ENCODE measurements at regions not wholly inside any gene's neighbourhood (a gene's known extent, or its start where the extent isn't known, plus 50 kb on each side); places are given as distances from the start of the nearest gene placed in this dataset.
A peak's percentile ranks its signal among the peaks of the same experiment; 100 is the strongest.

DNA sequence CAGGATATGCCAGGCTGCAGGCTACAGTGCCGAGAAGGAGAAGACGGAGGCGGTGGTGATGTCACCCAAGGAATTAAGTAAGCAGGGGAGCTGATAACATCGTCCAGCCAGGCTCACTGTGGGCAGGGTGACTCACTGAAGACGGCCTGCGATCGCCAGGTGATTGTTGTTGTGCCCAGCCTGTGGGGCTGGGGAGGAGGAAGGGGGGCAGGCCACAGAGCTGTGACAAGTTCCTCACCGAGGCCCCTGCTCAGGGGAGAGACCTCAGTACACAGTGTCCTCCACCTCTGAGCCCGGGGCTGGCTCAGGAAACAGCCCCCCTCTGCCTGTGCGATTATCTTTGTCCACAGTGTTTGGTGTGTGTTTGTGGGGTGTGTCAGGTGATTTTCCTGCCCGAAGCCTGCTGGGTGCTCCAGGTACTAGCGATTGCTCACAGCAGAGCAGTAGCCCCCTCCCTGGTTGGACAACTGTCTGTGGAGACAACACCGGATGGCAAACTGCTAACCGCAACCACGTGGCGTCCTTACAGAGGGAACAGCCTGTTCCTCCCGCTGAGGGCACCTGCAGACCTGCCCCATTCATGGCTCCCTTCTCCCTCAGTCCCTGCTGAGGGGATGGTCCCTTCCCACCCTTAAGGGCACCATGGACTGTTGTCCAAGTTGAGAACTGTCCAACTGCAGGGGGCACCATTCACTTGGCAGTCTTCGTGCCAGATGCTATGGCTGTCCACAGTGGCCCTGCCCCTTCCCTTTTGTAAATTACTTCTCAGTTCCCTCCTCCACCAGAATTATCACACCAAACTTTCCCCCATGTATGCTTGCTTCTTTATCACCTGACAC, 95.1 kb downstream of the ZFP36L2 start:
- FAIRE-seq: peak; percentile 77
- no peak for DNase-seq (ENCODE audit: extremely low spot score, insufficient read length, low read depth)

GRCh38 chr2:43130548-43130875, 95.9 kb downstream of the ZFP36L2 start:
- FAIRE-seq (no peak), DNase-seq (ENCODE audit: extremely low spot score, insufficient read length, low read depth) (no peak)

DNA sequence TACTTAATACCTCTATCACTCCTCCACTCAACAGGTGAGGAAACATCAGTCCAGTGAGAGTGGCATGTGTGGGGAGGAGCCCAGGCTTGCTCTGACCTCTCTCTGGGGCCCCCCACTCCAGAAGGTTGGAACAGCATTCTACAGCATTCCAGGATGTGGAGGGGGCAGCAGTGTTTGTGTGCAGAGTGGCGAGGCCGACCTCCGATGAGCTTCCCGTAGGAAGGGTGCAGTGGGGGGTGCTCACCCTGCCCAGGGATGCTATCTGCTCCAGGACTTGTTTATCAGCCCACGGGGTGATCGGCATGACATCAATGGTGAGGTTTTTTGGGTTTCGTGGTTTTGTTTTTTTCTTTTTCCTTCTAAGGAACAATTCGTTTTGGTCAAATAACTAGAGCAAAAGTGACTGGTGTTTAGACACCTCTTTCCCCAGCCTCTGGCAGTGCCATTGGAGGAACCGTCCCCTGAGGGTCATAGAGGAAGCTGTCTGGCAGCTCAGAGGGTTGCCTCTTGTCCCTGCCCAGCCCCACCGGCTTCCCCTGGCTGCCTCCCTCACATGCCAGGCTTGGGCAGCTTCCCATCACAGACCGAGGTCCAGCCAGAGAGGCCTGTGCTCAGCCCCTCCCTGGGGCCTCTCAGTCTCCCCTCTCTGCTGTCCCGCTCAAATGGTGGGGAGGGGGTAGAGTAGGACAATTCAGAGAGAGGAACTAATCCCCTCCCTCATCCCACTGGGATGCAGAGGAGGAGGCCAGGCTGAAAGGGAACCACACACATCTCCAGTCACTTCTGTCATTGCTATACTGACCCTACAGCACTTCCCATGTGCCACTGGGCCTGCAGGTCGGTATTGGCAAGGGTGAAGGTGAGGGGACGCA, 96.5 kb downstream of the ZFP36L2 start:
- FAIRE-seq: peak; percentile 5
- DNase-seq (ENCODE audit: extremely low spot score, insufficient read length, low read depth): no peak

GRCh38 chr2:43128559-43128955, 97.8 kb downstream of the ZFP36L2 start:
- DNase-seq (ENCODE audit: extremely low spot score, insufficient read length, low read depth) (no peak), FAIRE-seq (no peak)

GRCh38 chr2:43127941-43128558, 98.4 kb downstream of the ZFP36L2 start:
- FAIRE-seq: no peak
- DNase-seq (ENCODE audit: extremely low spot score, insufficient read length, low read depth): no peak

GRCh38 chr2:43127208-43127940, 99.0 kb downstream of the ZFP36L2 start:
- DNase-seq (ENCODE audit: extremely low spot score, insufficient read length, low read depth): peak; percentile 62
- FAIRE-seq: peak; percentile 41

DNA sequence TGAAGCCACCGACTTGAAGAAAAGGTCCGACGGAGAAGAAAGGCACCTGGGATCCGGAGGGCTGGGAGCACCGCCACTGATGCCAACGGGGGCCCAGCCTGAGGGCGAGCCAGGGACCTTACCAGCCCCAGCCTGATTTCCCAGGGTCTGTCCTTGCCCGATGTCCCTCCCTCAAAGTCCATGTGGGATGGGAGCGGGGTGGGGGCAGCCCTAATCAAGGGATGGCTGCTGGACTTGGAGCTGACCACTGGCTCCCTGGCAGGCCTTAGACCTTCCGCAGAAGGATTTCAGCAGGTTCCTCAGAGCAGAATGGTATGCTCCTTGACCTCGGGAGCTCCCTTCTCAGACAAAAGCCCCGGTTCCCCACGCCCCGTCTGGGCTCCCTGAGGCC, 99.6 kb downstream of the ZFP36L2 start:
- FAIRE-seq (no peak), DNase-seq (ENCODE audit: extremely low spot score, insufficient read length, low read depth) (no peak)

DNA sequence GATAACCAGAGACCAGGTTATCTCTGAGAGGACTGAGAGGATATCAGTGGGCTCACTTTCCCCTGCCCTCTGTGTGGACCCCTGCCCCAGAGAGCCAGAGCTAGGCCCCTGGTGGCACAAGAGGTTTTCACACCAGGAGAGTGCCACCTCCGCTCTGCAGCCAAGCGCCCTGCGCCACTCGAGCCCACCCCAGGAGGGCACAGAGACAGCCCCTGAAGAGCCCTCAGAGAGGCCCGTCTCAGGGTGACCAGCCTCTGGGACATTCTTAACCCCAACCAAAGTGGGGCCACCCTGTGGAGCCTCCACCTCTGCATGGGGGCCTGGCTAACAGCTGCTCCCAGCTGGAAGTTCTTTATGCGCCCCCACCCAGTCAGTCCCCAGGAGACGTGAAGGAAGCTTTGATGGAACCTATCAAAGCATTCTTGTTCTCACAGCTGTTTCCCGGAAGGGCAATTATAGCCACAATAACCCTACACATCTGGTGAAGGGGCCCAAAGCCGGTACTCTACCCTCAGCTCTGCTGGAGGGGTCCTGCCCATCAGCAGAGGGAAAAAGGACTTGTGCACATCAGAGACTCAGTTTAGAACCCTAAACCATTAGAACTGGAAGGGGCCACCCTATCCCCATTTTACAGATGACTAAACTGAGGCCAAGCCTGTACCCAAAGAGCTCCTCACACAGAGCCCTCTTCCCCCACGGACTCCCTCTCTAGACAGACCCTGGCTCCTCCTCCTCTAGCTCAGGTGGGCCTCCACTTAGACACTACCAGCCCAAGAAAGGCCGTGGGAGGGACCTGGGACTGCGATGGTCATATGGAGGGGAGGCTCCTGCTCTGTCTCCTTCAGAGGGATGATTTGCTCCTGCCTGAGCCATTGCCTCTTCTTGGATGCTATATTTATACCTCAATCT, 101.1 kb downstream of the ZFP36L2 start:
- no peak for FAIRE-seq

GRCh38 chr2:43124687-43125057, 101.7 kb downstream of the ZFP36L2 start:
- DNase-seq (ENCODE audit: extremely low spot score, insufficient read length, low read depth) (no peak), FAIRE-seq (no peak)

More for the DNA sequence above, 101.1 kb downstream of the ZFP36L2 start:
- no peak for DNase-seq (ENCODE audit: extremely low spot score, insufficient read length, low read depth)

GRCh38 chr2:43123981-43124686, 102.3 kb downstream of the ZFP36L2 start:
- DNase-seq (ENCODE audit: extremely low spot score, insufficient read length, low read depth): no peak
- FAIRE-seq: no peak

- no peak for DNase-seq (ENCODE audit: extremely low spot score, insufficient read length, low read depth)
- no peak for FAIRE-seq
Measured at GRCh38 chr2:43123486-43123885, 102.9 kb downstream of the ZFP36L2 start.

DNA sequence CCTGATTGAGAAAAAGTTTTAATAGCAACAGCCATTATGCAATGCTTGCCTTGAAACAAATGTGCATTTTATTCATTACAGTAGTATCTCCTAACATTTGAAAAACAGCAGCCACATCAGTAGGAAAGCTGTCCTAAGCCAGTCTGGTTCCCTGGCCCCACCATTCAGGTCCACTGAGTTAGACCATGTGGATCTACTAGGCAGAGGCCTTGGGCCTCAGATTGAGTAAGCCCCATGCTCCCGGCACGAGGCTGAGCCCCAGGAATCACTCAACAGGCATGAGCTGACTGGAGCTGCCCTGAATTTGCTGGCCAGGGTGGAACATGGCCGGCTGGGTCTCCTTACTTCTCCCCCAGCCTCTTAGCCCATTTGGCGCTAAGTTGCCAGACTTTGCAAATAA, 103.4 kb downstream of the ZFP36L2 start:
- FAIRE-seq (no peak), DNase-seq (ENCODE audit: extremely low spot score, insufficient read length, low read depth) (no peak)

GRCh38 chr2:43121580-43122314, 104.7 kb downstream of the ZFP36L2 start:
- DNase-seq (ENCODE audit: extremely low spot score, insufficient read length, low read depth) (no peak), FAIRE-seq (no peak)

- no peak for DNase-seq (ENCODE audit: extremely low spot score, insufficient read length, low read depth)
- no peak for FAIRE-seq
Measured at GRCh38 chr2:43119303-43119702, 107.1 kb downstream of the ZFP36L2 start.

- DNase-seq (ENCODE audit: extremely low spot score, insufficient read length, low read depth) (no peak), FAIRE-seq (no peak)
Measured at GRCh38 chr2:43117521-43118143, 108.8 kb downstream of the ZFP36L2 start.

- DNase-seq (ENCODE audit: extremely low spot score, insufficient read length, low read depth) (no peak), FAIRE-seq (no peak)
Measured at GRCh38 chr2:43116988-43117387, 109.4 kb downstream of the ZFP36L2 start.

DNA sequence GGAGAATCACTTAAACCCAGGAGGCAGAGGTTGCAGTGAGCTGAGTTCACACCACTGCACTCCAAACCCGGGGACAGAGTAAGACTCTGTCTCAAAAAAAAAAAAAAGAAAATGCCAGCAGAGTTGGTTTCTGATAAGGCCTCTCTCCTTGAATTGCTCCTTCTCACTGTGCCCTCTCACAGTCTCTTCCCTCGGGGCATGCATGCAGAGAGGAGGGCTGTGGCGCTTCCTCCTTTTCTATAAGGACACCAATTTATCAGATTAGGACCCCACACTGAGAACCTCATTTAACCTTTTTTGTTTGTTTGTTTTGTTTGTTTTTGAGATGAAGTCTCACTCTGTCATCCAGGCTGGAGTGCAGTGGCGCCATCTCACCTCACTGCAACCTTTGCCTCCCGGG, 110.5 kb downstream of the ZFP36L2 start:
- FAIRE-seq (no peak), DNase-seq (ENCODE audit: extremely low spot score, insufficient read length, low read depth) (no peak)

GRCh38 chr2:43114210-43114609, 112.2 kb downstream of the ZFP36L2 start:
- FAIRE-seq (no peak), DNase-seq (ENCODE audit: extremely low spot score, insufficient read length, low read depth) (no peak)

Data from GM18507 (cell line).